HG02852 (cell line): ENCODE measurements at regions not wholly inside any gene's neighbourhood (a gene's known extent, or its start where the extent isn't known, plus 50 kb on each side); places are given as distances from the start of the nearest gene placed in this dataset.
"Not testable (repeated sequence)": the region's sequence is repeated elsewhere in the genome, so short reads cannot be mapped to it uniquely, and the experiment has no call there.

Experiments used
- ATAC-seq: cut with Tn5 transposase; IDR thresholded peaks from one replicate; pipeline ENCODE4 v1.9.1; 2021; ENCODE audit warnings: mild to moderate bottlenecking, moderate library complexity; ENCODE audit not compliant: unreplicated experiment

- ATAC-seq = no peak
These were observed 1244.1 kb downstream of the ROBO2 start for GRCh38 chr3:78283994-78284393.

GRCh38 chr3:78285032-78285728 is 1245.3 kb downstream of the ROBO2 start:
- no peak for ATAC-seq

GRCh38 chr3:78287085-78287484 is 1247.2 kb downstream of the ROBO2 start:
- ATAC-seq = no peak

GRCh38 chr3:78293284-78293683 is 1253.4 kb downstream of the ROBO2 start:
- ATAC-seq = no peak

GRCh38 chr3:78304115-78304514 is 1264.2 kb downstream of the ROBO2 start:
- ATAC-seq = no peak

- no peak for ATAC-seq
These were observed 1273.0 kb downstream of the ROBO2 start for GRCh38 chr3:78312851-78313250.

GRCh38 chr3:78313332-78313731 is 1273.4 kb downstream of the ROBO2 start:
- no peak for ATAC-seq

GRCh38 chr3:78314327-78314726 is 1274.4 kb downstream of the ROBO2 start:
- no peak for ATAC-seq

GRCh38 chr3:78317774-78318173 is 1277.9 kb downstream of the ROBO2 start:
- ATAC-seq = no peak

GRCh38 chr3:78322780-78323179 is 1282.9 kb downstream of the ROBO2 start:
- no peak for ATAC-seq

GRCh38 chr3:78337801-78338211 is 1297.9 kb downstream of the ROBO2 start:
- no peak for ATAC-seq

GRCh38 chr3:78338405-78338804 is 1298.5 kb downstream of the ROBO2 start:
- ATAC-seq = peak; percentile 98

GRCh38 chr3:78343221-78343620 is 1303.3 kb downstream of the ROBO2 start:
- ATAC-seq = no peak

- ATAC-seq = not testable (repeated sequence)
These were observed 1304.4 kb downstream of the ROBO2 start for GRCh38 chr3:78344267-78344666.

GRCh38 chr3:78344918-78345317 is 1305.0 kb downstream of the ROBO2 start:
- ATAC-seq = no peak

GRCh38 chr3:78347176-78347575 is 1307.3 kb downstream of the ROBO2 start:
- ATAC-seq = no peak

- no peak for ATAC-seq
These were observed 1308.8 kb downstream of the ROBO2 start for GRCh38 chr3:78348664-78349063.

- no peak for ATAC-seq
These were observed 1309.7 kb downstream of the ROBO2 start for GRCh38 chr3:78349571-78349970.

GRCh38 chr3:78351334-78351733 is 1311.4 kb downstream of the ROBO2 start:
- no peak for ATAC-seq

GRCh38 chr3:78353231-78353630 is 1313.3 kb downstream of the ROBO2 start:
- ATAC-seq = no peak

- ATAC-seq = no peak
These were observed 1321.0 kb downstream of the ROBO2 start for GRCh38 chr3:78360849-78361248.

GRCh38 chr3:78368636-78369345 is 1328.9 kb downstream of the ROBO2 start:
- ATAC-seq = no peak
